22Rv1 (cell line): ENCODE measurements at regions not wholly inside any gene's neighbourhood (a gene's known extent, or its start where the extent isn't known, plus 50 kb on each side); places are given as distances from the start of the nearest gene placed in this dataset.

Experiments
- CTCF ChIP-seq: fragments of 450-650 bp; IDR thresholded peaks from 2 replicates; pipeline ENCODE4 v1.5.1; 2017; ENCODE audit warnings: mild to moderate bottlenecking
- ZFX ChIP-seq: fragments of 450-650 bp; IDR thresholded peaks from 2 replicates; pipeline ENCODE4 v1.6.1; 2017; ENCODE audit warnings: antibody characterized with exemption, borderline replicate concordance

GRCh38 chr4:13881892-13882291 is 254.4 kb upstream of the BOD1L1 start:
- TF ChIP-seq CTCF (no peak), ZFX (no peak)
